Mesendoderm (in vitro differentiated cells): ENCODE measurements at regions not wholly inside any gene's neighbourhood (a gene's known extent, or its start where the extent isn't known, plus 50 kb on each side); places are given as distances from the start of the nearest gene placed in this dataset.

ENCODE experiments used
- DNase-seq: peaks from one replicate; pipeline ENCODE4 v3.0.0; 2013
- H2AK5ac ChIP-seq: 2 replicates; pipeline ENCODE4 v1.6.1; 2013; ENCODE audit warnings: low read length, inconsistent platforms
- H2BK120ac ChIP-seq: 2 replicates; pipeline ENCODE4 v1.6.1; 2013; ENCODE audit warnings: low read depth, mild to moderate bottlenecking, low read length, moderate library complexity, mixed read lengths
- H2BK15ac ChIP-seq: replicated peaks from 2 replicates; pipeline ENCODE4 v1.6.1; 2013; ENCODE audit warnings: low read depth, mild to moderate bottlenecking, moderate library complexity
- H2BK5ac ChIP-seq: 2 replicates; pipeline ENCODE4 v1.6.1; 2013; ENCODE audit warnings: low read length, inconsistent platforms
- H3K18ac ChIP-seq: 2 replicates; pipeline ENCODE4 v1.6.1; 2013; ENCODE audit warnings: mild to moderate bottlenecking, low read length, mixed read lengths
- H3K23ac ChIP-seq: one replicate; pipeline ENCODE4 v1.6.1; 2013; ENCODE audit warnings: low read length
- H3K27ac ChIP-seq: 2 replicates; pipeline ENCODE4 v1.5.1; 2013; ENCODE audit warnings: low read depth, mild to moderate bottlenecking, inconsistent platforms, low read length, moderate library complexity
- H3K27me3 ChIP-seq: 2 replicates; pipeline ENCODE4 v1.6.1; 2013; ENCODE audit warnings: low read length, control low read depth, mild to moderate bottlenecking, inconsistent platforms; ENCODE audit not compliant: insufficient read depth, poor library complexity
- H3K36me3 ChIP-seq: 2 replicates; pipeline ENCODE4 v1.6.1; 2013; ENCODE audit warnings: low read length, inconsistent platforms; ENCODE audit not compliant: control insufficient read depth, insufficient read depth
- H3K4ac ChIP-seq: one replicate; pipeline ENCODE4 v1.6.1; 2013; ENCODE audit warnings: low read depth, mild to moderate bottlenecking, low read length, moderate library complexity
- H3K4me1 ChIP-seq: 2 replicates; pipeline ENCODE4 v1.6.1; 2013; ENCODE audit warnings: low read depth, low read length, inconsistent platforms; ENCODE audit not compliant: control insufficient read depth
- H3K4me2 ChIP-seq: 2 replicates; pipeline ENCODE4 v1.6.1; 2013; ENCODE audit warnings: low read length
- H3K4me3 ChIP-seq: 2 replicates; pipeline ENCODE4 v1.5.1; 2013; ENCODE audit warnings: mild to moderate bottlenecking, low read length
- H3K56ac ChIP-seq: one replicate; pipeline ENCODE4 v1.6.1; 2013; ENCODE audit warnings: low read length
- H3K79me1 ChIP-seq: 2 replicates; pipeline ENCODE4 v1.6.1; 2013; ENCODE audit warnings: low read length, inconsistent platforms
- H3K79me2 ChIP-seq: 2 replicates; pipeline ENCODE4 v1.6.1; 2013; ENCODE audit warnings: mild to moderate bottlenecking, low read length; ENCODE audit not compliant: control insufficient read depth, insufficient read depth
- H3K9ac ChIP-seq: 2 replicates; pipeline ENCODE4 v1.6.1; 2013; ENCODE audit warnings: low read length, inconsistent platforms
- H4K5ac ChIP-seq: one replicate; pipeline ENCODE4 v1.6.1; 2013; ENCODE audit warnings: low read length
- H4K8ac ChIP-seq: one replicate; pipeline ENCODE4 v1.6.1; 2013; ENCODE audit warnings: low read depth, mild to moderate bottlenecking, control low read depth, low read length, moderate library complexity
- whole genome bisulfite sequencing: extraction: QIAGEN DNeasy Blood & Tissue Kit; methylation state at CpG from one replicate; pipeline ENCODE4 v1.1.7; 2013; ENCODE audit warnings: low lambda C conversion rate, missing lambda C conversion rate; ENCODE audit not compliant: insufficient coverage; ENCODE audit errors: extremely low coverage; 5-methylcytosine and 5-hydroxymethylcytosine counted together

DNA sequence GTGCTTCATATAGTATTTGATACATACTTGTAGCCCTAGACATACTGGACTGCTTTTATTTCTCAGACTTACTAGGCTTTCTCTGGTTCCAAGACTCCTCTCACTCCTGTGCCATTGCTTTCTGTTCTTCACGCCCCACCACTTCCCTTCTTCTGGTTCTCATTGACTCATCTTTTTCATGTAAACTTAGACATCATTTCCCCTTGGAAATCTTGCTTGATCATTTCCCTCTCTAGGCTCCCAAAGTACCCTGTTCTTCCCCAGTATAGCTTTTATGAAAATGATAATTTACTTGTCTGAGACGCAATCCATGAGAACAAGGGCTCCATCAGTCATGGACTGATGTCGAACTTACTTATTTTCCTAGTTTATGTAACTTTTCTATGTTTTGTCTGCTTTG lies 83.5 kb downstream of the TLR4 start:
- no peak overlapping the region for H2BK15ac ChIP-seq
- no peak overlapping the region for H2BK5ac ChIP-seq
- H3K56ac ChIP-seq, result no peak overlapping the region
- H3K23ac ChIP-seq, result no peak overlapping the region
- no peak overlapping the region for H3K18ac ChIP-seq
- no peaks in the 10 kb centered on the region for H3K79me2 ChIP-seq
- H3K4me1 ChIP-seq, result peaks cover 2% of the 10 kb centered on the region
- no peak overlapping the region for H3K27ac ChIP-seq
- no CpG with 5 or more reads among the region's 3 CpGs for WGBS
- no peak overlapping the region for H4K5ac ChIP-seq
- H3K4ac ChIP-seq, result no peak overlapping the region
- H3K9ac ChIP-seq, result no peak overlapping the region
- DNase-seq, result no peak
- no peak overlapping the region for H4K8ac ChIP-seq
- no peaks in the 10 kb centered on the region for H3K36me3 ChIP-seq
- no peak overlapping the region for H2AK5ac ChIP-seq
- no peak overlapping the region for H3K4me3 ChIP-seq
- no peak overlapping the region for H2BK120ac ChIP-seq
- no peaks in the 10 kb centered on the region for H3K27me3 ChIP-seq
- no peaks in the 10 kb centered on the region for H3K79me1 ChIP-seq
- H3K4me2 ChIP-seq, result no peak overlapping the region

DNA sequence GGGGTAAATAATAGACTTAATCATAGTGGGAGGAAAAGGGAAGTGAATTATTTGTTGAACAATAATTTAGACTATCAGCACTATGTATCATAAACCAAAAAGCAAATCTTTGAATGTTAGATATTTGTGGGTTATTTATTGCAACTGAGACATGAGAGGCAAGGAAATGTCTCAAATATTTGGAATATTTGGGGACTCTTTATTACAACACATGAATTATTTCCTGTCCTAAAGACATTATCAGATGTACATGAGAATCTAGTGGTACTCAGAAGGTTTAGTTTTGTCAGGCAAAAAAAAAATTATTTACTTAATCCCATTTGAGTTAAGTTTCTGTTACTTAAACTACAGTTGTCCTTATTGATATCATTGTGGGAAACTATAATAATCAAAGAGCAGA lies 91.1 kb downstream of the TLR4 start:
- Histone ChIP-seq H2AK5ac (no peak overlapping the region), H3K79me2 (no peaks in the 10 kb centered on the region), H4K8ac (no peak overlapping the region), H3K4me1 (no peaks in the 10 kb centered on the region), H3K27me3 (no peaks in the 10 kb centered on the region), H3K36me3 (no peaks in the 10 kb centered on the region), H2BK5ac (no peak overlapping the region), H3K18ac (no peak overlapping the region), H4K5ac (no peak overlapping the region), H3K23ac (no peak overlapping the region), H3K4me2 (no peak overlapping the region), H3K27ac (no peak overlapping the region), H3K79me1 (no peaks in the 10 kb centered on the region), H3K4me3 (no peak overlapping the region), H3K4ac (no peak overlapping the region), H2BK15ac (no peak overlapping the region), H3K9ac (no peak overlapping the region), H3K56ac (no peak overlapping the region), H2BK120ac (no peak overlapping the region)
- DNase-seq, result no peak

DNA sequence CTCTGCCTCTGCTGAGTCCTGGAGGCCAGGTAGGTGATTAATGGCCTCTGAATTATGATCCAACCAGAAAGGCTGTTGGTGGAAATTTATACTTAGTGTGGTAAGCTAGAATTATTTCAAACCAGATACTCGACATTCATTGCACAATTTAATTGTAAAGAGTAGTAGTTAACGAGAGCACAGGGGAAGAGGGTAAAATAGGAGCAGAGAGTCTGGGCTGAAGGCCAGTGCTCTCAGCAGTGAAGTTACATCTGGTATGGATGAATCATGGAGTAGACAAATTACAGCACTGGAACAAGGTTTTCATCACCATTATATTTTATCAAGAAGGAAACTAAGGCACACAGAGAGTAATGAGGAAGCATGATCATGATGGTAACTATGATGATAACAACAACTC lies 92.5 kb downstream of the TLR4 start:
- Histone ChIP-seq H3K4ac (no peak overlapping the region), H3K9ac (no peak overlapping the region), H3K56ac (no peak overlapping the region), H3K18ac (no peak overlapping the region), H3K23ac (no peak overlapping the region), H3K79me1 (no peaks in the 10 kb centered on the region), H2AK5ac (no peak overlapping the region), H4K8ac (no peak overlapping the region), H2BK5ac (no peak overlapping the region), H3K27ac (no peak overlapping the region), H3K4me3 (no peak overlapping the region), H3K27me3 (no peaks in the 10 kb centered on the region), H3K4me1 (no peaks in the 10 kb centered on the region), H3K79me2 (no peaks in the 10 kb centered on the region), H4K5ac (no peak overlapping the region), H2BK120ac (no peak overlapping the region), H2BK15ac (no peak overlapping the region), H3K36me3 (no peaks in the 10 kb centered on the region), H3K4me2 (no peak overlapping the region)
- no peak for DNase-seq
- no CpG with 5 or more reads among the region's 2 CpGs for WGBS

DNA sequence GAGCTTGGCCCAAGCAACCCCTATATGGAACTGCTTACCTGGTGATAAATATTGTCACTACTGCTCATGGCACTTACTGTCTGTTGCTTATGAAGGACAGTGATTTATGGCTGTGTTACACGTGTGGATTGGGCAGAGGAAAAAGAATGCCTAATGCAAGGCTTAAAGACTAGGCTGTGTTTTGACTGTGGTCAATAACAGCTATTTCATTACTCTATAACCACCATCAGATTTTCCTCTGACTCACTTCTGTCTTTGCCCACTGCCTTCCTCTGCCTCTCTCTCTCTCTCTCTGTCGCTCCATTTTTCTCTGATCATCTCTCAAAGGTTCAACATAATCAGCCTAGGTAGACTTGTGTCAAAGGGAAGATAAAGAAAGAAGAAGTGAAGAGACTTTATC lies 96.2 kb downstream of the TLR4 start:
- Histone ChIP-seq H4K8ac (no peak overlapping the region), H2BK5ac (no peak overlapping the region), H2BK120ac (no peak overlapping the region), H3K79me1 (no peaks in the 10 kb centered on the region), H3K79me2 (no peaks in the 10 kb centered on the region), H3K27ac (no peak overlapping the region), H2BK15ac (no peak overlapping the region), H3K27me3 (no peaks in the 10 kb centered on the region), H4K5ac (no peak overlapping the region), H3K23ac (no peak overlapping the region), H3K4ac (no peak overlapping the region), H3K18ac (no peak overlapping the region), H3K4me3 (no peak overlapping the region), H2AK5ac (no peak overlapping the region), H3K4me1 (no peaks in the 10 kb centered on the region), H3K56ac (no peak overlapping the region), H3K36me3 (no peaks in the 10 kb centered on the region), H3K9ac (no peak overlapping the region), H3K4me2 (no peak overlapping the region)
- WGBS, result no CpG with 5 or more reads among the region's 2 CpGs
- no peak for DNase-seq

DNA sequence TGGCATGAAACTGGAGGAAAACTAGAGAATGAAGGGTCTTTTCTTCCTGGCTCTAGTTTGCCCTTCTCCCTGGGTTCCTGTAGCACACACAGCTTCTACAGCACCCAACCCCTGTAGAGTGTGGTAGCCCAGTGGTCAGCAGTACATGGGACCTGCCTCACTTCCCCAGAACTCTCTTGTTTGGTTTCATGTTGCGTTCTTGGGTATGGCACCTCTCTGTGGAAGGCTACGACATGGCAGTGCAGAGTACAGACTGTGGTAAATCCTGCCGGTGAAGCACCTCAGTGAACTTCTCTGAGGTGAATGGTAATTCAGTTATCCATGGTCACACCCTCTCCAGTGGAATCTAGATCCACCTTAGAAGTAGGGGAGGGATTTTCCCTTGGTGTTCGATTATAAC lies 105.5 kb downstream of the TLR4 start:
- H2BK120ac ChIP-seq, result no peak overlapping the region
- H3K36me3 ChIP-seq, result no peaks in the 10 kb centered on the region
- no peak overlapping the region for H2AK5ac ChIP-seq
- H3K79me2 ChIP-seq, result no peaks in the 10 kb centered on the region
- no peak overlapping the region for H4K5ac ChIP-seq
- no peak overlapping the region for H3K4me3 ChIP-seq
- peak; percentile 5 for DNase-seq
- H3K27me3 ChIP-seq, result no peaks in the 10 kb centered on the region
- WGBS, result no CpG with 5 or more reads among the region's 4 CpGs
- H3K23ac ChIP-seq, result no peak overlapping the region
- H3K18ac ChIP-seq, result no peak overlapping the region
- no peak overlapping the region for H2BK5ac ChIP-seq
- H3K56ac ChIP-seq, result no peak overlapping the region
- H3K9ac ChIP-seq, result no peak overlapping the region
- H4K8ac ChIP-seq, result no peak overlapping the region
- H3K4me2 ChIP-seq, result no peak overlapping the region
- no peak overlapping the region for H2BK15ac ChIP-seq
- no peaks in the 10 kb centered on the region for H3K79me1 ChIP-seq
- H3K4ac ChIP-seq, result no peak overlapping the region
- no peak overlapping the region for H3K27ac ChIP-seq
- no peaks in the 10 kb centered on the region for H3K4me1 ChIP-seq

GRCh38 chr9:117815315-117815714 lies 111.1 kb downstream of the TLR4 start:
- no peak overlapping the region for H2BK120ac ChIP-seq
- H3K4me1 ChIP-seq, result no peaks in the 10 kb centered on the region
- no peak overlapping the region for H2BK5ac ChIP-seq
- no peak overlapping the region for H3K4me2 ChIP-seq
- H3K27ac ChIP-seq, result no peak overlapping the region
- no peak overlapping the region for H3K4me3 ChIP-seq
- no CpG with 5 or more reads among the region's 5 CpGs for WGBS
- H3K23ac ChIP-seq, result no peak overlapping the region
- no peak overlapping the region for H3K56ac ChIP-seq
- no peaks in the 10 kb centered on the region for H3K79me1 ChIP-seq
- no peak overlapping the region for H3K18ac ChIP-seq
- no peak overlapping the region for H4K5ac ChIP-seq
- H3K4ac ChIP-seq, result no peak overlapping the region
- no peak overlapping the region for H2BK15ac ChIP-seq
- H3K9ac ChIP-seq, result no peak overlapping the region
- H2AK5ac ChIP-seq, result no peak overlapping the region
- H4K8ac ChIP-seq, result no peak overlapping the region
- no peaks in the 10 kb centered on the region for H3K27me3 ChIP-seq
- H3K36me3 ChIP-seq, result no peaks in the 10 kb centered on the region
- H3K79me2 ChIP-seq, result no peaks in the 10 kb centered on the region
- DNase-seq, result no peak
